ENCODE measurements at regions not wholly inside any gene's neighbourhood (a gene's known extent, or its start where the extent isn't known, plus 50 kb on each side); places are given as distances from the start of the nearest gene placed in this dataset.
"Not testable (repeated sequence)": the region's sequence is repeated elsewhere in the genome, so short reads cannot be mapped to it uniquely, and the experiment has no call there.

DNA sequence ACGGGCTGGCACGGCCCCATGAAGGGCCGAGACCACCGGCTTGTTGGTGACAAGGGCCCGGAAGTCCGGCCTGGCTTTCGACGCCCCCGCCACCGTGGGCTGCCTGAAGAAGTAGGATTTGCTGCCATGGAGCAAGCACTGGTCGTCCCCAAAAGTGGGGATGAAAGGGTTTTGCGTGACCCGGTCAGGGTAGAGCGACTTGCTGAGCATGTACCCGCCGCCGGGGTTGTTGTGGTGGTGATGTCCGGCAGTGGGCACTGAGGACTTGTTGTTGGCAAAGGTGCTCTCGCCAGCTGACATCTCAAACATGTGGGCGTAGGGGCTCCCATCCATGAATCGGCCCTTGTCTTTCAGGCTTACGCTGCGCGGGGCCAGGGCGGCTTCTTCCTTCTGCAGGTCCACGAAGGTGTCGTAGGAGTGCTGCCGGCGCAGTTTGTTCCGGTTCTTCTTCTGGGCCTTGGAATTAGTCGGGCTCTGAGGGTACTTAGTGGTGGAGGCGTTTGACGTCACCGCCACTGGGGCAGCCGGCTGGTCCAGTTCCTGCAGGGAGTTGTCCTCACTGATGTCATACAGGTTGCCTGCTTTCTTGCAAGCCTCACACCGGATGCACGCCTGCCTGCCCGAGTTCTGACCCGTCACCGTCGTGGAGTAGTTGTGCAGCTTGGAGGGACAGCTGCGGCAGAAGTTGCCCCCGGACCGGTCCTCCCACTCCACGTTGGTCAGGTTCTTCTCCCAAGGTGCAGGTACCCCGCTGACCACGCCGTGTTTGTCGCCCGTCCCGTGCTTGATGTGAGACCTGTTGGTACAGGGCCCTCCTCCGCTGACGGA, 366.6 kb downstream of the EMP1 start:
- no peak for DNase-seq (ENCODE audit: low spot score)

DNA sequence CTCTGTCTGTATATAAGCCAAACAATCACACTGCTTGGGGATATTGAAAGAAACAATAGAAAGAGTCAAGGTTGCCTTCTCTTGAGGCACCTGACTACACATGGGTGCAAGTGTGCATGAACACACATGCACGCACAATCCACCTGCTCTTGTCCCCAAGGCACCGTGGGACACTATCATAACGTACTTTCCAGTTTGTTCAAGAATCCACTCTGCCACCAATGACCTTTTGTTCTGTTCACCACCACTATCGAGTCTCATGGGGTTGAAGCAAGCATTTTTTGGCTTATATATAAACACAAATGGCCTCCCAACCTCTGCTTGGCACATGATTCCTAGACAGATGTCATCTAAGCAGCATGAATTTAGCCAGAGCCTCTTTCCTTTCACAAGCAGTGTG, 365.4 kb downstream of the EMP1 start:
- DNase-seq (ENCODE audit: low spot score) = no peak

DNA sequence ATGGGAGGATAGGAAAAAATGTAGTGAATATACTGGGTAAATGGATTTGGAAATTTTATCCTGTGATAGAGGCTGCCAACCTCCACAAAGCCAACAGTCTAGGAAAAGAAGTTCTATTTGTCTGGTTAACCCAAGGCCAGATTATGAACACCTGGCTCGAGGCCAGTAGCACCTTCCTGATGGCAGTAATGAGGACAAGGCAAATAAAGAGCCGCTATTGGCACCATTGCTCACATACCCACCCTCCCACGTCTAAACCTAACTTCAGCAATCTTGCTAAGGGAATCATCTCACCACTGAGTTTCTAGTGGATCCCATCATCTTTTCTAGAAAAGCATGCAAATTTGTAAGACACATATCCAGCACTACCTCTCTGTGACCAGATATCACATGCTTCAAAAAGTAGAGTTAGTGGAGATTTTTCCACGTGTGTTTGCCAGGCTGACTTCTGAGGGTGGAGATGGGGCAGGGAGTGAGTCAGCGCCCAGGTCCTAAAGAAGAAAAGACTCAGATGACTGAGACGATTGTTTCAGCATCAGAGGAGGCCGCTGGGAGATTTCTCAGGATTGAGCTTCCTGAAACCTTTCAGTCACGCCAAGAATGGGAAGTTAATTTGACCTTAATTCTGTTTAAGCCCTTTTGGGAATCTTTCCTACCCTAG, 362.9 kb downstream of the EMP1 start:
- no peak for DNase-seq (ENCODE audit: low spot score)

DNA sequence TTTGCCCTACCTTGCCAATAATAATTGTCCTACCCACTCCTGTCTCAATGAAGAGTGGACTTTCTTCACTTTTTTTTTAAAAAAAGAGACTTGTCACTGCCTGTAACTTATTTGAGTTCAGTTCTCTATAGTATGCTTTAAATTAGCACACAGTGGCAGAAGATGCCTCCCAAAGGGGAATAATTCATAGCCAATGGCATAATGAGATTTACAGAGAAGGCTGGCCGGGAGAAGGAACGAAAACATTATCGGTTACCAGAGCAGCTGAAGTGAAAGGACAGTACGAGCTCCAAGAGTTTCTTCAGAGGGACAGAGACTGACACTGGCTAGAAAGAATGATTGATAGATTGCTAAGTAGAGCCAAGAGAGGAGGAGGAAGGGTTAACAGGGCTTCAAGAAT, 356.3 kb downstream of the EMP1 start:
- DNase-seq (ENCODE audit: low spot score) = no peak

DNA sequence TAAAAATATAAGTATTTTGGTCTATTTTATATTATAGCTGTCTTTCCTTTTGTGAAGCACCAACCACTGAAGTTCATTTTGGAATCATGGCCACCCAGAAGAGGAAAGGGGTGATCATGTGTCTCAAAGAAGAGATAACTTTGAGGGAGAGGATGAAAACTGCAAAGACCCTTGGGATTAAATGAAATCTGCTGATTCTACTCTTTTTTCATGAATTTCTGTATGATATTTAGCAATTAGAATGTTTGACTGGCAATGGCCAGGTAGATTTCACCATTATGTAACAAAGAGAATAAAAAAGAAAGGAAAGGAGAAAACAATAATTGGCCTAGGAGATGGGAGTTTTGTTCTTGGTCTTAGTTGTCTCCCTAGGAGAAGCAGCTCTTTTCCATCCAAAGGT, 350.8 kb downstream of the EMP1 start:
- DNase-seq (ENCODE audit: low spot score) = no peak

DNA sequence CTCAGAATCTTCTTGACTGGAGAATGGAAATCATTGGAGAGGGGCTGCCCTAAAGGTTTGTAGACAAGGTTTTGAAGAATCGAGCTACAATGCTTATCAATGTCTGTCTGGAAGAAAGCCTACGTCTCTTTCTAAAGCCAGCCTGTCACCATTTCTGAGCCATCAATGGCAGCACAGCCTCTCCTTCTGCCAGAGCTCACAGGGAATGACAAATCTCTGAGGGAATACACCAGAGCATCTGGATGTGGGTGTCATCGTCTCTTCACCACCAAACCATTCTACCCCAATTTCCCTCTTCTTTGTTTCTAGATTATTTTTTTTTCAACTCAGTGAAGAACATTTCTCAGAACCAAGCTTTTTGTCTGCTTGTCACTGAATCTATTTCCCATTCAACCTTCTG, 349.7 kb downstream of the EMP1 start:
- no peak for DNase-seq (ENCODE audit: low spot score)

DNA sequence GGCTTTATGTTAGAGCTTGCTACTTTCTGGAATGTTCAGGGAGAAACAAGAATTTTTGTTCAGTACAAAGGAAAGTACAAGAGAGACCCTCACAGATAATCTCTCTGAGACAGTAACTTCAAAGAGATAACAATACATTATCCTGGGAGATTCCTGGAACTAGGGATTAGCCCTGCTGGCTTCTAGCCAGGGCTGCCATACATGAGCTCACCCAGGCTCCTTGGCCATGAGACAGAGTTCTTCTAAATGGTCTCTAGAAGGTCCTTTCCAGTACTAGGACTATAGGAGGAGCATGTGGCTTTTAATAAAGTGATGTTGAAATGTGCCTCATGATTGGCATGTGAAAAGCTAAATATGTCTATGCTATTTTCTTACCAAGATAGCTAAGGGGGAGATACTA, 342.5 kb downstream of the EMP1 start:
- no peak for DNase-seq (ENCODE audit: low spot score)

DNA sequence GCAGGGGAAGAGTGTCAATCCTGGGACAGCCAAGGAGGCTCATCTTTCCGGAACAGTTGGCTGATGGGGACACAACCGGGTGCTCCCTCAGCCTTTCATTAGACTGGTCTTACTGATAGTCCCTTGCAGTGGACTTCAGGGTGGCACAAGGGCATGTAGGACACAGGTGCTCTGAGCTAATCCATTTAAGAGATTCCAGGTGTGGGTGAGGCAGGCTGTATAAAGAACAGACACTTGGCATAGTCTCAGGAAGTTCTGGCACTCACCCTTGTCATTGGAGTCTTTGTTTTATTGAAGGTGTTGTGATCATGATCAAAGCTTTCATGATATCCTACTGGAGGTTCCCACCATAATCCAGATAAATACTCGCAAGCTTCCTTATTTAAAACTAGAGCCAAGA, 341.6 kb downstream of the EMP1 start:
- DNase-seq (ENCODE audit: low spot score) = no peak

DNA sequence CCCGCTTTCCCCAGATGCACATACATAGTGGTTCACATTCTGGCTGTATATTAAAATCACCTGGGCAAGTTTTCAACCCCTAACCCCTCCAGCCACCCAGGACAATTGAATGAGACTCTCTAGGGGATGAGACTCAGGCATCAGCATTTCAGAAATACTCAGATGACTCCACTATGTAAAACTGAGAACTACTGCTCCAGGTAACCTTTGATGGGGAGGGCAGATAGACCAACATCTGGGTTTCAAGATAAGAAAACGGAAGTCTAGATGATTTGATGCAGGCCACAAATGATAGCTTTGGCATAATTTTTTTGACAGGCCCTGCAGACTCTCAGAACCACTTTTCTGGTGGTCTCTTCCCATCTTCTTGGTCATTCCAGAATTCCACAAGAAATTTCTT, 341.1 kb downstream of the EMP1 start:
- no peak for DNase-seq (ENCODE audit: low spot score)

DNA sequence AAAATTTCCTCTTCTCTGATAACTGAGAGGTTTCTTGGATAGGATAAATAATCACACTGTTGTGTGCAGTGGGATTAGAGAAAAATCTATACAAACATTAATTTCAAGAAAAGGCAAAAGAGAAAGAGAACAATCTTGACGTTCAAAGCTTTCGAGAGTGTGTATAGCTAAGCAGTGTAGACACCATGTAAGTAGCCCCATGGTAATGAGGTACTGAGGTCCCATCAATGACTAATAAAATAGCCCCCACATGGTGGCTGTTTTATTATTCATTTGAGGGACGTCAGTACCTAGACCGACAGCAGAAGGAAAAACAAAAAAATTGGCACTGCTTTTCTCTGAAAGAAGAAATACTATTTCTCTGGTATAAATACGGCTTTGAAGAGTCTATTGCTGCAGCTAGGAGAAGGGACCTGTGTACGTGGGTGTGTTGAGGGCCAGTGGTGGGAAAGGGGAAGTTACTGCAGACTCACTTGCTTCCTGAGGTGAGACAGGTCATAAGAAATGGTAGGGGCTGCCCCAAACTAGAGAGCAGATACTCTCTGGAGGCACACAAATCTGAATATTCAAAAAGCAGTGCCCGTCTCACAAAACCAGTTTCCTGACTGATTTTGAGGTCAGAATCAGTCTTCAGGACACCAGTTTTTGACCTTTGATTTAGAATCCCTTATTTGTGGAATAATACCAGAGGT, 339.8 kb downstream of the EMP1 start:
- no peak for DNase-seq (ENCODE audit: low spot score)

DNA sequence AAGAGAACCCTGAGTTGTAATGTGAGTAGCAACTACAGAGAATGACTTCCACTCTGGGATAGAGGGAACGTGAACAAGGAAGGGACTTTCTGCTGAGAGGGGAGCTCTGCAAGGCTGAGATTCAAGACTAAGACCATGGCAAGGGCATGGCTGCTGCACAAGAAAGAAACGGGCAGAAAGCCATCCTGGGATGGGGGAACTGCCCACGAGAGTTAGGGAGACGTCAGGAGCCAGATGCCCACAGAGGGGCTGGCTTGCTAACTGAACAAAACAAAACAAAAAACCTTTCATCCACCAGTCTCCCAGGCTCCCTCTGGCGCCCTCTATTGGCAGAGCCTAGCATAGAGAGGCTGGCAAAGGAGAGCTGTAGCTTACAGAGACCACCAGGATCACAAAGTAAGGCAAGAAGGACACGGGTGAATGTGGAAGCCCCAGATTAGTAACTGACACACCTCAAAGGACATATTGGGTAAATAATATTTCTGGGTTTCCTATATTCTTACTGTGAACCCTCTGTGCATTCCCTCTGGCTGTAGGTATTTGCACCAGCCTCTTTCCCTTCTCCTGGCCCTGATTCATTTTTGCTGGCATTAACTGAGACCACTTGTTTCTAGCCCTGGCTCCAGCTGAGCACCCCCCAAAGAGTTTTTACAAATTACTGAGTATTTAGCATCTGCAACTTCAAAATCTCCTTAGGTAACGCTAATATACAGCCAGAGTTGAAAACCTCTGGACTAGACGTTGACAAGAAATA, 338.3 kb downstream of the EMP1 start:
- DNase-seq (ENCODE audit: low spot score) = peak; percentile 33

DNA sequence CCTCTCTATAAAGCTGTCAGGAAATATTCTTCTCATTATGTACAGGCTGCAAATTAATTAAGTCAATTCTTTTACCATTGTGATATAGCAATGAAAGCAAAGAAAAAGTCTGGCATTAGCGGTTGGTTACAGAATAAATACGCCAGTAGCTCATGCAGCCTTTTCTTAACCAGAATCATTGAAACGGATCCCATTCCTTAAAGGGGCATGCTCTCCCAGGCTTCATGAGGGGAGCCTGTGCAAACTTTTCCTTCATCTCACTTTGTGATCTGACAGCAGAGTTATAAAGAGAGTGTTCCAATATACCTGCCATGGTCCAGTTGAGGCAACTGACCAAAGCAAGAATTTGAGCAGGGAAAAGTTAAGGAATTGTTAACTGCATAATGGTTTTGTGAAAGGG, 337.7 kb downstream of the EMP1 start:
- no peak for DNase-seq (ENCODE audit: low spot score)

DNA sequence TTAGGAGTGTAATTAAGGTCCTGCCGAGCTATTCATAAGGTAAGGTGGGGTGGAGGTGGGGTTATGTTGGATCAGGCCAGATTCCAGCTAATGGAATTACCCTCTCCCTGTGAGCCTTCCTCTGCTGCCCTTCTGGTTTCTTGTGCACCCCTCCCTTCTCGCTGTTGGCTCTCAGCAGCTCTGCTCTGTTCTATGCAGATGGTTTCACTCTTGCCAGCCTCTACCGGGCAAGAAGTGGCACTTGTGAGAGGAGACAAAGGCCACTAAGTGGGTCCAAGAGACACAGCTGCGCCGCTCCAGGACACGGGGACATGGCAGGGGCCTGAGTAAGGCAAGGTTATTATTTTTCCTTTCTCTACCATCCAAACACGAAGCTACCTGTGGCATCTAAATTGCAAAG, 334.4 kb downstream of the EMP1 start:
- DNase-seq (ENCODE audit: low spot score) = no peak

DNA sequence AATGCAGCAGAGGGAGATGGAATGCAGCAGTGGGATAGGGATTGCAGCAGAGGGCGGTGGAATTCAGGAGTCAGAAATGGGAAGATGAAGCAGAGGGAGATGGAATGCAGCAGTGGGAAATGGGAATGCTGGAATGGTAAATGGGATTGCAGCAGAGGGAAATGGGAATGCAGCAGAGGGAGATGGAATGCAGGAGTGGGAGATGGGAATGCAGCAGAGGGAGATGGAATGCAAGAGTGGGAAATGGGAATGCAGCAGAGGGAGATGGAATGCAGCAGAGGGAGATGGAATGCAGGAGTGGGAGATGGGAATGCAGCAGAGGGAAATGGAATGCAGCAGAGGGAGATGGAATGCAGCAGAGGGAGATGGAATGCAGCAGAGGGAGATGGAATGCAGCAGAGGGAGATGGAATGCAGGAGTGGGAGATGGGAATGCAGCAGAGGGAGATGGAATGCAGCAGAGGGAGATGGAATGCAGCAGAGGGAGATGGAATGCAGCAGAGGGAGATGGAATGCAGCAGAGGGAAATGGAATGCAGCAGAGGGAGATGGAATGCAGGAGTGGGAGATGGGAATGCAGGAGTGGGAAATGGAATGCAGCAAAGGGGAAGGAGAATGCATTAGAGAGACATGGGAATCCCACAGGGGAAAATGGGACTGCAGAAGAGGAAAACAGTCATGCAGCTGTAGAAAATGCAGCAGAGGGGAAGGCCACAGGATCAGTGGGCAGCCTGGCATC, 329.8 kb downstream of the EMP1 start:
- not testable (repeated sequence) for DNase-seq (ENCODE audit: low spot score)

DNA sequence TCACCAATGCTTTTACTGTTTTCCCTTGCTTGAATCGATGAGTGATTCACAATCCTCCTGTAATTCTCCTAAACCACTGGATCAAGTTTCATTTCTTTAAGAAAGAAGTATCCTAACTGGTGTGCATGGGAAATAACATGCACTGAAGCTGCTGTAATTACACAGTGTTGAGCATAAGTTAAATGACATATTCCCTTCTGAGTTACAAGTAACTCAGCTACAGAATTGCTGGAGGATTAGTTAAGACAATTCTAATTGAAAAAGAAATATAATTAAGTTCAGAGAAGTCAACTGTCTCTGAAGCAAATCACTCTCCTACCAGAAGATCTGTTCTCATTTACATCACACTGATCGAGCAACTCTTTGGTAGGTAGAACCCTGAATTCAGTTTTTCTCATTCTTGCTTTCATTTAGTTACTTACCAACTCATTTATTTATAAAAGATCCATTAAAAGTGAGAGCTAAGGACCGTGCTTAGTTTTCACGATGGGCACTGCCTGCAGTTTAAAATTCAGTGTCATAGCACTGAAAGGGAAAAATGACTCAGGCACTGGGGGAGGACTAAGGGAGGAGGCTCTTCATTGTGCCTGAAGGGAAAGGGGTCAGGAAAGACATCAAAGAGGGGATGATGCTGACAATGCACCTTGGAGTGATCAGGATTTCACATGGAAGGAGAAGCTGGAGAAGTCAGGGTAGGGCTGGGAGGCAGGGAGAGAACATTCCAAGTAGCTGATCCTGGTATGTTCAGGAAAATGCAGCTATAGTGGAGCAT, 327.2 kb downstream of the EMP1 start:
- DNase-seq (ENCODE audit: low spot score) = no peak

DNA sequence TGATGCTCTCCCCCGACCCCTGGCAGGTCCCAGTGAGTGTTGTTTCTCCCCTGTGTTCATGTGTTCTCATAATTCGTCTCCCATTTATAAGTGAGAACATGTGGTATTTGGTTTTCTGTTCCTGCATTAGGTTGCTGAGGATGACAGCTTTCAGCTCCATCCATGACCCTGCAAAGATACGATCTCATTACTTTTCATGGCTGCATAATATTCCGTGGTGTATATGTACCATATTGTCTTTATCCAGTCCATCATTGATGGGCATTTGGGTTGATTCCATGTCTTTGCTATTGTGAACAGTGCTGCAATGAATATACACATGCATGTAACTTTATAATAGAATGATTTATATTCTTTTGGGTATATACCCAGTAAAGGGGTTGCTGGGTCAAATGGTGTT, 321.5 kb downstream of the EMP1 start:
- DNase-seq (ENCODE audit: low spot score) = not testable (repeated sequence)

DNA sequence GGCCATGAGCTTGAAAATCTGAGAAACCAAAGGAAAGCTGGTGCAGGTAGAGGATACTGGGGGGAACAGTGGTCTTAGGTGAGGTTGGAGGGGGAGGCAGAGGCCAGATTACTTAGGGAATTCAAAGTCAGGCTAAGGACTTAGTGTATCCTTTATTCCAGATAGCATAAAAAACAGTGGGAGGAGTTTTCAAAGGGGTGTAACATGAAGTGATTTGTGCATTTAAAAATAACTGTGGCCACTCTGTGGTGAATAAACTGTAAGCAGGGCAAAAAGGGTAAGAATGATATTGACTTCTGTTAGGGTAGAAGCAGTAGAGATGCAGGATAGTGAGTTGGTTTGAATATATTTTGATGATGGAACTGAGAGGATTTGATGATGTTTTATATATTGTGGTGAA, 313.2 kb downstream of the EMP1 start:
- no peak for DNase-seq (ENCODE audit: low spot score)

DNA sequence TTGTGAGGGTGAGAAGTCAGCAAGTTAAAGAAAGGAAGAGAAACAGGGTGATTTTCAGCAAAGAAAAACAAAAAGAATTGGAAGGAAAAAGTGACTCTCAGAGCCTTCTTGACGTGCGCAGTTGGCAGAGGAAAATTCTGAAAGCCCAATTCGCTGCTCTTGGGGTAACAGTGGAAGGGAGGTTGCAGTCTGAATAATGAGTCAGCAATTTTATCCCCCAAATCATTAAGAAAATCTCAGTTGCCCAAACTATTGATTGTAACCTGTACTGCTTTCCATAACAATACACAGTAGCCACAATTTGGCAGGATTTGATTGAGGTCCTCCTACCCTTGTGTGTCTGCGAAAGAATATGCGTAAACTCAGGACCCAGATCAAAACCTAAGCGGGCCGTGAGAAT, 309.1 kb downstream of the EMP1 start:
- DNase-seq (ENCODE audit: low spot score) = no peak

DNA sequence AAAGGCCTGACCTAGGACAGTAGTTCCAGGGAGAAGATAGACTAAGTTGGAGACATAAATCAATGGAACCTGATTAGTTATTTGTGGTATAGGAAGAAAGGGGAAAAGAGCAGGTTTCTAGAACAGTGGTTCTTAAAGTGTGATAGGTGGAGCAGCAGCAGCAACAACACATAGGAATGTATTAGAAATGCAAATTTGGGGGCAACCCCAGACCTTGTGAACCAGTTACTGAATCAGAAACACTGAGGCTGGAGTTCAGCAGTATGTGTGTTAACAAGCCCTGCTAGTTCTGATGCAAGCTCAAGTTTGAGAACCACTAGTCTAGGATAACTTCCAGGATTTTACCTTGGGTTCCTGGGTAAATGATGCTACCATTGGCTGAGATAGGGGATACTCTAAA, 308.7 kb downstream of the EMP1 start:
- no peak for DNase-seq (ENCODE audit: low spot score)

DNA sequence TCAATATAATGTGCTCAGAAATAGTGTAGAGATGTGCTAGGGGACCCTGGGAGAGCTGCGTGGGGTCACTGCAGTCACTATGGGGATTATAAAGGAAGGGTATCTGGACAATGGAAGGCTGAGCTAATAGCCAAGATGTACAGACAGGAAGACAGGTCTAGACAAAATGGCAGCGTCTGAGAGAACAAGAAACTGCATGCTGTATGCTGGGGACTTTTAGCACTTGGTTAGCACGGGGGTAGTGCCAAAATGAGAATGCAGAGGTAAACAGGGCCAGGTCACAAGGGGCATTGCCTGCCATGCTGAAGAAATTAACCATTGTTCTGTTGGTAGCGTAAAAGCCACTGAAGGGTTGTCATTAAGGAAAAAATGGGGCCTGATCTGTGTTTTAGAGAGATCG, 308.2 kb downstream of the EMP1 start:
- DNase-seq (ENCODE audit: low spot score) = no peak

DNA sequence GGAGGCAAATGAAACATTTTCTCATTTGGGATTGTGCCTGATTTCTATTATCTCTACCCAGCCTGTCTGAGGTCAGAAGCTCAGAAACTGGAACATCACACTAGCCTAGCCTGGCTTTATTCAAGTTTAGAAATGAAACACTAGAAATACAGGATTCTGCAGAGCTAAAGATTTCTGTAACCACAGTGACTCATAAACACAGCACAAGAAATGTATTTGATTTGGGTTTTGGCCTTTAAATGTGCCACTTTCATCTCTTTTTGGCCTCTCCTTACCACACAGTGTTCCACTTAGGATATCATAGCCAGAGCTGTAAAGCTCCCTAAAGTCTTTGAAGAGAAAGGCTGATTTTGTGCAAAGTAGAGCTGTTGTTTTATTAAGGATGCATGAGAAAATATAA, 307.5 kb downstream of the EMP1 start:
- DNase-seq (ENCODE audit: low spot score) = no peak

Measured in HuH-7 (cell line).